ENCODE measurements at regions not wholly inside any gene's neighbourhood (a gene's known extent, or its start where the extent isn't known, plus 50 kb on each side); places are given as distances from the start of the nearest gene placed in this dataset.

DNA sequence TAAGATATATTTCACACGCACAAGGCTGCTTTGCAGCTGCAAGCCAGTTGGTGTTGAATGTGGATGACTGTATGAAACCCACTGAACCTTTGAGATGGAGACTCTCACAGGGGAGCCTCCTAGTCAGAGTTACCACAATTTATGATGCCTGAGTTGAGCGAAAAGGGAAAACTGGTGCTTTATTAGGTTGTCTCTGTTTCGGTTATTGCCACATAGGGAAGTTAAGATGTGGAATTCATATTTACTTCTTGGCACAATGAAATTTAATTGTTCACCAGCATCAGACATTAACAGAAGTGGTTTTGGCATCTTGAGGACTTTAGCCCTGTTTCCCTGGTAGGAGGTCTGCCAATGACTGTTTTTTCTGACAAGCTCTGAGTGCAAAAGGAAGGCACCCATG, 358.2 kb downstream of the SQOR start:
- TF ChIP-seq, protein P1, sequence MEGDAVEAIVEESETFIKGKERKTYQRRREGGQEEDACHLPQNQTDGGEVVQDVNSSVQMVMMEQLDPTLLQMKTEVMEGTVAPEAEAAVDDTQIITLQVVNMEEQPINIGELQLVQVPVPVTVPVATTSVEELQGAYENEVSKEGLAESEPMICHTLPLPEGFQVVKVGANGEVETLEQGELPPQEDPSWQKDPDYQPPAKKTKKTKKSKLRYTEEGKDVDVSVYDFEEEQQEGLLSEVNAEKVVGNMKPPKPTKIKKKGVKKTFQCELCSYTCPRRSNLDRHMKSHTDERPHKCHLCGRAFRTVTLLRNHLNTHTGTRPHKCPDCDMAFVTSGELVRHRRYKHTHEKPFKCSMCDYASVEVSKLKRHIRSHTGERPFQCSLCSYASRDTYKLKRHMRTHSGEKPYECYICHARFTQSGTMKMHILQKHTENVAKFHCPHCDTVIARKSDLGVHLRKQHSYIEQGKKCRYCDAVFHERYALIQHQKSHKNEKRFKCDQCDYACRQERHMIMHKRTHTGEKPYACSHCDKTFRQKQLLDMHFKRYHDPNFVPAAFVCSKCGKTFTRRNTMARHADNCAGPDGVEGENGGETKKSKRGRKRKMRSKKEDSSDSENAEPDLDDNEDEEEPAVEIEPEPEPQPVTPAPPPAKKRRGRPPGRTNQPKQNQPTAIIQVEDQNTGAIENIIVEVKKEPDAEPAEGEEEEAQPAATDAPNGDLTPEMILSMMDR (IDR thresholded peaks at IDR 0.05; ENCODE audit: insufficient read depth, low read length, poor library complexity, severe bottlenecking) = no peak
- TF ChIP-seq EZH2phosphoT487 (conservative IDR thresholded peaks at IDR 0.05; ENCODE audit: low read length) = no peak

All from SU-DHL-6 (cell line).